ENCODE measurements at regions not wholly inside any gene's neighbourhood (a gene's known extent, or its start where the extent isn't known, plus 50 kb on each side); places are given as distances from the start of the nearest gene placed in this dataset.

DNA sequence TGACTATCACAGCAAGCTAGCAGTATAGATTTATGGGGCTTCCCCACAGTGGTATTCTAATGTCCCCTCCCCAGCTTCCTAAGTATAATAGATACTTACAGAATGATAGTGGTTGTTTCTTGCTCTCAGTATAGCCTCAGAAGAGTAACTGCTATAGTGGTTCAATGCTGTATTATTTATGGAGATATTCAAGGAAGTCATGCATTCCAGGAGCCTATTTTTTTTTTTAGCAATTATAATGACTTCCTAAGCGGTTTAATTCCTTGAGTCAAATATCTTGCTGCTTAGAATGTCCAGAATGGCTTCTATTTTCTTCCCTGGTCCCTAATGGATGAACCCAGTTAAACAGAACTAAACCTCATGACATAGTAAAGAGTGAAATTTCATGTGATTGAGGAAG is 451.5 kb upstream of the SEMA3D start:
- H4K20me1 ChIP-seq (ENCODE audit: control insufficient read depth, extremely low read depth, insufficient read depth, low read length), result no peaks in the 10 kb centered on the region
- H3K27me3 ChIP-seq (ENCODE audit: control insufficient read depth, extremely low read depth, insufficient read depth, low read length), result no peaks in the 10 kb centered on the region
- H3K9ac ChIP-seq (ENCODE audit: control insufficient read depth, extremely low read depth, insufficient read depth, low read length), result no peak overlapping the region
- DNase-seq (ENCODE audit: low read depth, low spot score) (no peak), FAIRE-seq (no peak)
- H3K4me2 ChIP-seq (ENCODE audit: control insufficient read depth, extremely low read depth, insufficient read depth, low read depth, low read length), result no peak overlapping the region
- dilution Hi-C loops (cut with MboI; ENCODE audit: extremely low pct_ligation_motif_present, low sequenced_read_pairs), result no loop called here
- H2AFZ ChIP-seq (ENCODE audit: control insufficient read depth, low read length), result no peak overlapping the region
- no peaks in the 10 kb centered on the region for H3K36me3 ChIP-seq (ENCODE audit: control insufficient read depth in 2 of 2, extremely low read depth in 1 of 2, insufficient read depth in 2 of 2, low read length in 2 of 2)
- no peaks in the 10 kb centered on the region for H3K4me1 ChIP-seq (ENCODE audit: control insufficient read depth, extremely low read depth, insufficient read depth, low read length)
- no peak overlapping the region for H3K4me3 ChIP-seq (ENCODE audit: control insufficient read depth in 2 of 3, extremely low read depth in 1 of 3, insufficient read depth in 2 of 3, low read depth in 1 of 3, low read length in 3 of 3)
- no peak overlapping the region for H3K27ac ChIP-seq (ENCODE audit: control insufficient read depth, insufficient read depth, low read length)
- no peak for TF ChIP-seq EZH2 (IDR thresholded peaks at IDR 0.05; ENCODE audit: low read length)
- TF ChIP-seq, protein P1, sequence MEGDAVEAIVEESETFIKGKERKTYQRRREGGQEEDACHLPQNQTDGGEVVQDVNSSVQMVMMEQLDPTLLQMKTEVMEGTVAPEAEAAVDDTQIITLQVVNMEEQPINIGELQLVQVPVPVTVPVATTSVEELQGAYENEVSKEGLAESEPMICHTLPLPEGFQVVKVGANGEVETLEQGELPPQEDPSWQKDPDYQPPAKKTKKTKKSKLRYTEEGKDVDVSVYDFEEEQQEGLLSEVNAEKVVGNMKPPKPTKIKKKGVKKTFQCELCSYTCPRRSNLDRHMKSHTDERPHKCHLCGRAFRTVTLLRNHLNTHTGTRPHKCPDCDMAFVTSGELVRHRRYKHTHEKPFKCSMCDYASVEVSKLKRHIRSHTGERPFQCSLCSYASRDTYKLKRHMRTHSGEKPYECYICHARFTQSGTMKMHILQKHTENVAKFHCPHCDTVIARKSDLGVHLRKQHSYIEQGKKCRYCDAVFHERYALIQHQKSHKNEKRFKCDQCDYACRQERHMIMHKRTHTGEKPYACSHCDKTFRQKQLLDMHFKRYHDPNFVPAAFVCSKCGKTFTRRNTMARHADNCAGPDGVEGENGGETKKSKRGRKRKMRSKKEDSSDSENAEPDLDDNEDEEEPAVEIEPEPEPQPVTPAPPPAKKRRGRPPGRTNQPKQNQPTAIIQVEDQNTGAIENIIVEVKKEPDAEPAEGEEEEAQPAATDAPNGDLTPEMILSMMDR (optimal IDR thresholded peaks at IDR 0.05 in 1 of 3, IDR thresholded peaks at IDR 0.05 in 1 of 3, conservative IDR thresholded peaks at IDR 0.05 in 1 of 3; ENCODE audit: extremely low read depth in 1 of 3, insufficient read depth in 2 of 3, low read length in 3 of 3), result no peak
- H3K79me2 ChIP-seq (ENCODE audit: control insufficient read depth, insufficient read depth, low read length), result no peaks in the 10 kb centered on the region
- H3K9me3 ChIP-seq (ENCODE audit: control insufficient read depth, low read depth, low read length), result no peaks in the 10 kb centered on the region
- no peaks in the 10 kb centered on the region for H3K9me1 ChIP-seq (ENCODE audit: control insufficient read depth, extremely low read depth, insufficient read depth, low read length)

DNA sequence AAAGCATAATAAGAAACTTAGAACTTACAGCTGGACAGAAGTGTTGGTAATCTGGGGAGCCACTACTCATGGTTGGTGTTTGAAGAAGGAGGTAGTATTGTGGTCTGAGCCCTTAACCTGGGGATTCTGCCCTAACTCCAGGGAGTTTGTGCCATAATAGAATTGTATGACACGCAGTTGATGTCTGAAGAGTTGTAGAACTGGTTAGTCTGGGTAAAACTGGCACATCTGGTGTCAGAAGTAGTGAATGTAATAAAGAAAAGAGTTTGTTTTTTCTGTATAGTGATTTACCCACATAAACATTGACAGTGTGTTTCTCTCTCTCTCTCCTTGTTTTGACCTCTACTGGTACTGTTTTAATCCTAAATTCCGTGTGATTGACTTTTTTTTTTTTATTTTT is 448.1 kb upstream of the SEMA3D start:
- Histone ChIP-seq H3K9ac (ENCODE audit: control insufficient read depth, extremely low read depth, insufficient read depth, low read length) (no peak overlapping the region), H3K36me3 (ENCODE audit: control insufficient read depth in 2 of 2, extremely low read depth in 1 of 2, insufficient read depth in 2 of 2, low read length in 2 of 2) (no peaks in the 10 kb centered on the region), H3K9me3 (ENCODE audit: control insufficient read depth, low read depth, low read length) (no peaks in the 10 kb centered on the region), H2AFZ (ENCODE audit: control insufficient read depth, low read length) (no peak overlapping the region), H3K4me2 (ENCODE audit: control insufficient read depth, extremely low read depth, insufficient read depth, low read depth, low read length) (no peak overlapping the region), H3K4me3 (ENCODE audit: control insufficient read depth in 2 of 3, extremely low read depth in 1 of 3, insufficient read depth in 2 of 3, low read depth in 1 of 3, low read length in 3 of 3) (no peak overlapping the region), H3K4me1 (ENCODE audit: control insufficient read depth, extremely low read depth, insufficient read depth, low read length) (no peaks in the 10 kb centered on the region), H3K79me2 (ENCODE audit: control insufficient read depth, insufficient read depth, low read length) (no peaks in the 10 kb centered on the region), H3K27me3 (ENCODE audit: control insufficient read depth, extremely low read depth, insufficient read depth, low read length) (no peaks in the 10 kb centered on the region), H3K9me1 (ENCODE audit: control insufficient read depth, extremely low read depth, insufficient read depth, low read length) (no peaks in the 10 kb centered on the region), H4K20me1 (ENCODE audit: control insufficient read depth, extremely low read depth, insufficient read depth, low read length) (no peaks in the 10 kb centered on the region), H3K27ac (ENCODE audit: control insufficient read depth, insufficient read depth, low read length) (no peak overlapping the region)
- FAIRE-seq (no peak), DNase-seq (ENCODE audit: low read depth, low spot score) (no peak)
- dilution Hi-C loops (cut with MboI; ENCODE audit: extremely low pct_ligation_motif_present, low sequenced_read_pairs), result no loop called here
- TF ChIP-seq, protein P1 (optimal IDR thresholded peaks at IDR 0.05 in 1 of 3, IDR thresholded peaks at IDR 0.05 in 1 of 3, conservative IDR thresholded peaks at IDR 0.05 in 1 of 3; ENCODE audit: extremely low read depth in 1 of 3, insufficient read depth in 2 of 3, low read length in 3 of 3), result no peak
- no peak for TF ChIP-seq EZH2 (IDR thresholded peaks at IDR 0.05; ENCODE audit: low read length)

Data from keratinocyte (primary cell).